Activated B cell treated with CpG ODN at 0.5 μM for 24 hours (primary cell): ENCODE measurements at regions not wholly inside any gene's neighbourhood (a gene's known extent, or its start where the extent isn't known, plus 50 kb on each side); places are given as distances from the start of the nearest gene placed in this dataset.

Source experiments
- ATAC-seq: fragments of 200-7000 bp; cut with Tn5 transposase; one replicate; pipeline ENCODE4 v1.10.0; 2021; ENCODE audit warnings: low read depth, mild to moderate bottlenecking, moderate library complexity
- CTCF ChIA-PET: fragments of 350-600 bp; sonication (Branson Sonifier 250); formaldehyde crosslinking; loops from one replicate; lab custom pipeline; 2021; ENCODE audit warnings: antibody characterized with exemption; lab: Charles Lee
- POLR2A ChIA-PET: fragments of 350-600 bp; sonication (Branson Sonifier 250); formaldehyde crosslinking; loops from one replicate; lab custom pipeline; 2021; ENCODE audit warnings: antibody characterized with exemption; lab: Charles Lee
- DNase-seq: peaks from one replicate; pipeline ENCODE4 v3.0.0; 2022
- H3K27ac Mint-ChIP-seq: one replicate; pipeline ENCODE4 v1.8.0; 2020; ENCODE audit warnings: mixed read lengths
- H3K27me3 Mint-ChIP-seq: one replicate; pipeline ENCODE4 v1.8.0; 2021; ENCODE audit warnings: mixed read lengths
- H3K36me3 Mint-ChIP-seq: one replicate; pipeline ENCODE4 v1.8.0; 2021; ENCODE audit warnings: low read depth, mixed read lengths
- H3K4me1 Mint-ChIP-seq: one replicate; pipeline ENCODE4 v1.8.0; 2021; ENCODE audit warnings: mixed read lengths
- H3K4me3 Mint-ChIP-seq: one replicate; pipeline ENCODE4 v1.8.0; 2020; ENCODE audit warnings: mild to moderate bottlenecking, mixed read lengths
- H3K9me3 Mint-ChIP-seq: one replicate; pipeline ENCODE4 v1.8.0; 2020; ENCODE audit warnings: mixed read lengths
- CTCF ChIP-seq: fragments of 200-600 bp; IDR thresholded peaks from one replicate; pipeline ENCODE4 v1.8.0; 2022; ENCODE audit warnings: antibody characterized with exemption, mild to moderate bottlenecking
- intact Hi-C: fragments of 100-400 bp; cut with micrococcal nuclease; formaldehyde crosslinking; loops from one replicate; pipeline ENCODE4 v1.15.1; 2024

GRCh38 chr2:22902662-22903165 is 482.3 kb upstream of the KLHL29 start:
- intact Hi-C loops = no loop called here

GRCh38 chr2:22903616-22904015 is 481.4 kb upstream of the KLHL29 start:
- no peak overlapping the region for H3K4me3 Mint-ChIP-seq
- H3K27me3 Mint-ChIP-seq = peaks cover 2% of the 10 kb centered on the region
- no peak overlapping the region for H3K27ac Mint-ChIP-seq
- CTCF ChIA-PET = no interaction called here
- no peak for TF ChIP-seq CTCF
- no peaks in the 10 kb centered on the region for H3K9me3 Mint-ChIP-seq
- H3K4me1 Mint-ChIP-seq = no peaks in the 10 kb centered on the region
- intact Hi-C loops = no loop called here
- POLR2A ChIA-PET = no interaction called here
- no peak for ATAC-seq
- H3K36me3 Mint-ChIP-seq = no peaks in the 10 kb centered on the region
- no peak for DNase-seq

More at GRCh38 chr2:22902662-22903165, 482.3 kb upstream of the KLHL29 start:
- ATAC-seq = no peak
- Mint-ChIP-seq H3K27ac (no peak overlapping the region), H3K27me3 (peaks cover 2% of the 10 kb centered on the region), H3K4me1 (no peaks in the 10 kb centered on the region), H3K4me3 (no peak overlapping the region), H3K9me3 (no peaks in the 10 kb centered on the region), H3K36me3 (no peaks in the 10 kb centered on the region)
- DNase-seq = no peak
- POLR2A ChIA-PET = no interaction called here
- TF ChIP-seq CTCF = no peak
- CTCF ChIA-PET = no interaction called here

GRCh38 chr2:22904126-22904684 is 480.8 kb upstream of the KLHL29 start:
- H3K36me3 Mint-ChIP-seq = no peaks in the 10 kb centered on the region

GRCh38 chr2:22907330-22907729 is 477.6 kb upstream of the KLHL29 start:
- H3K4me3 Mint-ChIP-seq = no peak overlapping the region
- POLR2A ChIA-PET = no interaction called here
- no peaks in the 10 kb centered on the region for H3K4me1 Mint-ChIP-seq
- CTCF ChIA-PET = no interaction called here
- H3K36me3 Mint-ChIP-seq = no peaks in the 10 kb centered on the region
- no peak for ATAC-seq
- DNase-seq = no peak
- H3K27ac Mint-ChIP-seq = no peak overlapping the region
- H3K27me3 Mint-ChIP-seq = peaks cover 4% of the 10 kb centered on the region
- no peak for TF ChIP-seq CTCF
- intact Hi-C loops = no loop called here
- no peaks in the 10 kb centered on the region for H3K9me3 Mint-ChIP-seq

More at GRCh38 chr2:22904126-22904684, 480.8 kb upstream of the KLHL29 start:
- TF ChIP-seq CTCF = no peak
- DNase-seq (no peak), ATAC-seq (no peak)
- no peak overlapping the region for H3K4me3 Mint-ChIP-seq
- H3K27me3 Mint-ChIP-seq = peaks cover 2% of the 10 kb centered on the region
- no peaks in the 10 kb centered on the region for H3K4me1 Mint-ChIP-seq
- no peak overlapping the region for H3K27ac Mint-ChIP-seq
- intact Hi-C loops = no loop called here
- CTCF ChIA-PET = no interaction called here
- no peaks in the 10 kb centered on the region for H3K9me3 Mint-ChIP-seq
- POLR2A ChIA-PET = no interaction called here

GRCh38 chr2:22912398-22912797 is 472.6 kb upstream of the KLHL29 start:
- H3K9me3 Mint-ChIP-seq = no peaks in the 10 kb centered on the region
- ATAC-seq (no peak), DNase-seq (no peak)
- H3K27ac Mint-ChIP-seq = no peak overlapping the region
- intact Hi-C loops = no loop called here
- no peaks in the 10 kb centered on the region for H3K4me1 Mint-ChIP-seq
- ChIA-PET CTCF (no interaction called here), POLR2A (no interaction called here)
- no peak overlapping the region for H3K4me3 Mint-ChIP-seq
- peaks cover 4% of the 10 kb centered on the region for H3K27me3 Mint-ChIP-seq
- TF ChIP-seq CTCF = no peak
- no peaks in the 10 kb centered on the region for H3K36me3 Mint-ChIP-seq
